ENCODE measurements at regions not wholly inside any gene's neighbourhood (a gene's known extent, or its start where the extent isn't known, plus 50 kb on each side); places are given as distances from the start of the nearest gene placed in this dataset.

GRCh38 chr2:224283466-224283965, 118.4 kb downstream of the FAM124B start:
- TF ChIP-seq, protein P1, sequence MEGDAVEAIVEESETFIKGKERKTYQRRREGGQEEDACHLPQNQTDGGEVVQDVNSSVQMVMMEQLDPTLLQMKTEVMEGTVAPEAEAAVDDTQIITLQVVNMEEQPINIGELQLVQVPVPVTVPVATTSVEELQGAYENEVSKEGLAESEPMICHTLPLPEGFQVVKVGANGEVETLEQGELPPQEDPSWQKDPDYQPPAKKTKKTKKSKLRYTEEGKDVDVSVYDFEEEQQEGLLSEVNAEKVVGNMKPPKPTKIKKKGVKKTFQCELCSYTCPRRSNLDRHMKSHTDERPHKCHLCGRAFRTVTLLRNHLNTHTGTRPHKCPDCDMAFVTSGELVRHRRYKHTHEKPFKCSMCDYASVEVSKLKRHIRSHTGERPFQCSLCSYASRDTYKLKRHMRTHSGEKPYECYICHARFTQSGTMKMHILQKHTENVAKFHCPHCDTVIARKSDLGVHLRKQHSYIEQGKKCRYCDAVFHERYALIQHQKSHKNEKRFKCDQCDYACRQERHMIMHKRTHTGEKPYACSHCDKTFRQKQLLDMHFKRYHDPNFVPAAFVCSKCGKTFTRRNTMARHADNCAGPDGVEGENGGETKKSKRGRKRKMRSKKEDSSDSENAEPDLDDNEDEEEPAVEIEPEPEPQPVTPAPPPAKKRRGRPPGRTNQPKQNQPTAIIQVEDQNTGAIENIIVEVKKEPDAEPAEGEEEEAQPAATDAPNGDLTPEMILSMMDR (IDR thresholded peaks at IDR 0.05; ENCODE audit: poor library complexity), result no peak
- TF ChIP-seq EZH2 (IDR thresholded peaks at IDR 0.05; ENCODE audit: borderline replicate concordance) (no peak), EZH2phosphoT487 (IDR thresholded peaks at IDR 0.05; ENCODE audit: low read depth, severe bottlenecking, unreplicated experiment) (no peak)

Data from hepatocyte (in vitro differentiated cells).